Trophoblast cell (in vitro differentiated cells and primary cell): ENCODE measurements at regions not wholly inside any gene's neighbourhood (a gene's known extent, or its start where the extent isn't known, plus 50 kb on each side); places are given as distances from the start of the nearest gene placed in this dataset.

Source experiments
- DNase-seq, 2 donors: peaks; one replicate each; pipeline ENCODE4 v3.0.0-alpha.2; 2016
- H2AFZ ChIP-seq: 2 replicates; pipeline ENCODE4 v1.6.1; 2013; ENCODE audit warnings: low read length, moderate library complexity, mild to moderate bottlenecking; ENCODE audit not compliant: insufficient read depth, poor library complexity
- H2AK5ac ChIP-seq: 2 replicates; pipeline ENCODE4 v1.6.1; 2013; ENCODE audit warnings: mild to moderate bottlenecking, low read length
- H2BK120ac ChIP-seq: 2 replicates; pipeline ENCODE4 v1.6.1; 2013; ENCODE audit warnings: low read length, mild to moderate bottlenecking, moderate library complexity; ENCODE audit not compliant: insufficient read depth, poor library complexity
- H2BK12ac ChIP-seq: 2 replicates; pipeline ENCODE4 v1.6.1; 2013; ENCODE audit warnings: mild to moderate bottlenecking, low read length, moderate library complexity
- H2BK5ac ChIP-seq: 2 replicates; pipeline ENCODE4 v1.6.1; 2013; ENCODE audit warnings: low read length, low read depth, moderate library complexity, mild to moderate bottlenecking; ENCODE audit not compliant: poor library complexity
- H3K14ac ChIP-seq: 2 replicates; pipeline ENCODE4 v1.6.1; 2013; ENCODE audit warnings: mild to moderate bottlenecking, low read length
- H3K18ac ChIP-seq: 2 replicates; pipeline ENCODE4 v1.6.1; 2013; ENCODE audit warnings: mild to moderate bottlenecking, low read length
- H3K23ac ChIP-seq: 2 replicates; pipeline ENCODE4 v1.6.1; 2013; ENCODE audit warnings: low read length
- H3K27ac ChIP-seq: 2 replicates; pipeline ENCODE4 v1.5.1; 2013; ENCODE audit warnings: low read depth, mild to moderate bottlenecking, inconsistent platforms, low read length, moderate library complexity
- H3K27me3 ChIP-seq: 2 replicates; pipeline ENCODE4 v1.6.1; 2013; ENCODE audit warnings: inconsistent platforms, mild to moderate bottlenecking, low read length, moderate library complexity; ENCODE audit not compliant: insufficient read depth
- H3K36me3 ChIP-seq, 2 experiments: 1 replicate in 1 of 2; 2 replicates in 1 of 2; pipeline ENCODE4 v1.6.1; 2013; ENCODE audit warnings: low read length in 2 of 2, mild to moderate bottlenecking in 2 of 2, moderate library complexity in 1 of 2; ENCODE audit not compliant: insufficient read depth in 2 of 2, control insufficient read depth in 1 of 2
- H3K4ac ChIP-seq: 2 replicates; pipeline ENCODE4 v1.6.1; 2013; ENCODE audit warnings: low read depth, mild to moderate bottlenecking, low read length, moderate library complexity
- H3K4me1 ChIP-seq, 2 experiments: 1 replicate in 1 of 2; 2 replicates in 1 of 2; pipeline ENCODE4 v1.6.1; 2013; ENCODE audit warnings: low read length in 2 of 2, mild to moderate bottlenecking in 2 of 2, moderate library complexity in 1 of 2; ENCODE audit not compliant: insufficient read depth in 2 of 2, control insufficient read depth in 1 of 2
- H3K4me2 ChIP-seq: 2 replicates; pipeline ENCODE4 v1.6.1; 2013; ENCODE audit warnings: inconsistent platforms, mild to moderate bottlenecking, low read length, moderate library complexity
- H3K4me3 ChIP-seq: 2 replicates; pipeline ENCODE4 v1.5.1; 2013; ENCODE audit warnings: mild to moderate bottlenecking, low read depth, low read length, inconsistent platforms
- H3K79me1 ChIP-seq: one replicate; pipeline ENCODE4 v1.6.1; 2013; ENCODE audit warnings: low read length
- H3K79me2 ChIP-seq: 2 replicates; pipeline ENCODE4 v1.6.1; 2013; ENCODE audit warnings: low read length, mild to moderate bottlenecking; ENCODE audit not compliant: control insufficient read depth, insufficient read depth, poor library complexity
- H3K9ac ChIP-seq: 2 replicates; pipeline ENCODE4 v1.6.1; 2013; ENCODE audit warnings: mild to moderate bottlenecking, low read length
- H3K9me3 ChIP-seq: 2 replicates; pipeline ENCODE4 v1.6.1; 2013; ENCODE audit warnings: low read depth, mild to moderate bottlenecking, control low read depth, inconsistent platforms, low read length; ENCODE audit not compliant: insufficient read depth
- H4K12ac ChIP-seq: 2 replicates; pipeline ENCODE4 v1.6.1; 2013; ENCODE audit warnings: low read depth, mild to moderate bottlenecking, low read length, moderate library complexity
- H4K8ac ChIP-seq: 2 replicates; pipeline ENCODE4 v1.6.1; 2013; ENCODE audit warnings: low read depth, mild to moderate bottlenecking, low read length, moderate library complexity
- H4K91ac ChIP-seq: one replicate; pipeline ENCODE4 v1.6.1; 2013; ENCODE audit warnings: low read depth, mild to moderate bottlenecking, low read length, moderate library complexity
- WGBS: extraction: QIAGEN DNeasy Blood & Tissue Kit; methylation state at CpG from one replicate; pipeline ENCODE4 v1.1.7; 2013; ENCODE audit warnings: missing lambda C conversion rate; ENCODE audit not compliant: insufficient read length, insufficient coverage; ENCODE audit errors: extremely low coverage; 5-methylcytosine and 5-hydroxymethylcytosine counted together

DNA sequence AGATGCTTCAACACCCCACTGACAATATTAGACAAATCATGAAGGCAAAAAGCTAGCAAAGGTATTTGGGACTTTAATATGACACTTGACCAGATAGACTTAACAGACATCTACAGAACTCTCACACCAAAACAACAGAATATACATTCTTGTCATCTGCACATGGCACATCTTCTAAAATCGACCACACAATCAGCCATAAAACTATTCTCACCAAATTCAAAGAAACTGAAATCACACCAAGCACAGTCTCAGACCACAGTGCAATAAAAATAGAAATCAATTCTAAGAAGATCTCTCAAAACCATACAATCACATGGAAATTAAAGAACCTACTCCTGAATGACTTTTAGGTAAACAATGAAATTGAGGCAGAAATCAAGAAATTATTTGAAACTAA, 340.8 kb downstream of the PPP1R2C start:
- Histone ChIP-seq H4K12ac (no peak overlapping the region), H3K4me2 (no peak overlapping the region), H3K27ac (no peak overlapping the region), H4K91ac (no peak overlapping the region), H3K36me3 (no peaks in the 10 kb centered on the region), H3K9me3 (no peaks in the 10 kb centered on the region), H2BK12ac (no peak overlapping the region), H3K79me1 (no peaks in the 10 kb centered on the region), H2BK120ac (no peak overlapping the region), H3K79me2 (no peaks in the 10 kb centered on the region), H3K18ac (no peak overlapping the region), H3K4ac (no peak overlapping the region), H2BK5ac (no peak overlapping the region), H3K4me1 (no peaks in the 10 kb centered on the region), H2AFZ (no peak overlapping the region), H3K23ac (no peak overlapping the region), H3K27me3 (no peaks in the 10 kb centered on the region), H3K14ac (no peak overlapping the region), H3K4me3 (no peak overlapping the region), H3K9ac (no peak overlapping the region), H4K8ac (no peak overlapping the region), H2AK5ac (no peak overlapping the region)
- WGBS, result no CpG with 5 or more reads among the region's 1 CpG
- DNase-seq, result no peak

DNA sequence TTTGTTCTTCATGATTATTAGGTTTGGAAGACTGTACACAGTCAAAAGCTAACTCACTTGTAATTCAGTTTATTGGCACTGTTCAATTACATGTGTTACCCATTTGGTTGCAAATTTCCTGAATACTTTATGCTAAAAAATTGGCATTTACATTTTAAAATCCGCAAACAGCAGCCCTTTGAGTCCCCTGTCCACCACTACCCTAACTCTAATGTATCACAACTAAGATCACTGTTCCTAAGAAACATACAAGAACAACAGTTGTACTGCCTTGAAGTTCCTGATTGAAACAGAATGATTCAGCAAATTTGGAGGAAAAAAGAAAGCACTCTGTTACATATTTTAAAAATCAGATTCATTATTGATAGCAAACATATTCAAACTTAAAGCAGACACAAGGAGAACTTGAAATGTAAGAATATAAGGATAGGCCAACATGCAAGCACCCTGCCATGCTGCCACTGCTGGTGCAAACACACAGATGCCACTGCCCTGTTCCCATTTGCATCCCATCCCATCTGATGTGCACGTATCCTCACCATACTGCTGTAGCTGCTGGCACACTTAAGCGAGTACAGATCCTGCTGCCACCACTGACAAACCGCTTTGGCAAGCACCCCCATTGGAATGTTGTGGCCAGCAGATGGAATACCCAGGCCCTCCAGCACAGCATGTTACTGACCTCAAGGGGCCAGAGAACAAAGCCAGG, 343.4 kb downstream of the PPP1R2C start:
- Histone ChIP-seq H2BK120ac (no peak overlapping the region), H3K27me3 (no peaks in the 10 kb centered on the region), H4K8ac (no peak overlapping the region), H3K23ac (no peak overlapping the region), H3K4me2 (no peak overlapping the region), H3K9me3 (no peaks in the 10 kb centered on the region), H3K79me2 (no peaks in the 10 kb centered on the region), H3K79me1 (no peaks in the 10 kb centered on the region), H2AFZ (no peak overlapping the region), H3K4me1 (no peaks in the 10 kb centered on the region), H4K91ac (no peak overlapping the region), H3K27ac (no peak overlapping the region), H2BK5ac (no peak overlapping the region), H4K12ac (no peak overlapping the region), H3K9ac (no peak overlapping the region), H3K4me3 (no peak overlapping the region), H3K14ac (no peak overlapping the region), H3K4ac (no peak overlapping the region), H3K36me3 (no peaks in the 10 kb centered on the region), H2AK5ac (no peak overlapping the region), H3K18ac (no peak overlapping the region), H2BK12ac (no peak overlapping the region)
- WGBS, result no CpG with 5 or more reads among the region's 4 CpGs
- no peak for DNase-seq

DNA sequence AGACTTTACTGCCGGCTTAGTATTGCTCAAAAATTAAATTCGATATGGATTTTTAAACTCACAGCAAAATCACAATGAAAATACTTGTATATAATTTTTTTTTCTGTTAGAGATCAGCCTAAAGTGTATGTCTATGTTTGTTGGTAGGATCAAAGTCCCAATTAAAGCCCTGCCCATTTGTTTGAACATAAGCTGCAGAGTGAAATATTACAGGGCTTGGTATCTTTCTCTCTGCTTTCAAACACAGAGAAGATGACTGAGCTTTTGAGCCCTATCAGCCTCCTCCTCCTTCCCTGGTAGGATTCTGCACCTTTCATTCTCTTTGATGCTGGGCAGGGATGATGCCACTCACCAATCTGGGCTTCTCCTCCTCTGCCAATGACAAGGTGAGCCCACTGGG, 345.4 kb downstream of the PPP1R2C start:
- H3K79me1 ChIP-seq, result no peaks in the 10 kb centered on the region
- H3K4me1 ChIP-seq, result no peaks in the 10 kb centered on the region
- DNase-seq, result no peak
- no peaks in the 10 kb centered on the region for H3K27me3 ChIP-seq
- no peak overlapping the region for H2BK12ac ChIP-seq
- H3K9ac ChIP-seq, result no peak overlapping the region
- no peak overlapping the region for H2AK5ac ChIP-seq
- no peak overlapping the region for H3K4me3 ChIP-seq
- H3K18ac ChIP-seq, result no peak overlapping the region
- H3K14ac ChIP-seq, result no peak overlapping the region
- H3K79me2 ChIP-seq, result no peaks in the 10 kb centered on the region
- H3K4me2 ChIP-seq, result no peak overlapping the region
- no peaks in the 10 kb centered on the region for H3K9me3 ChIP-seq
- H3K23ac ChIP-seq, result no peak overlapping the region
- H3K27ac ChIP-seq, result no peak overlapping the region
- H2BK120ac ChIP-seq, result no peak overlapping the region
- H4K91ac ChIP-seq, result no peak overlapping the region
- H4K8ac ChIP-seq, result no peak overlapping the region
- WGBS, result no CpG with 5 or more reads among the region's 2 CpGs
- no peak overlapping the region for H2BK5ac ChIP-seq
- no peaks in the 10 kb centered on the region for H3K36me3 ChIP-seq
- H4K12ac ChIP-seq, result no peak overlapping the region
- H3K4ac ChIP-seq, result no peak overlapping the region
- H2AFZ ChIP-seq, result no peak overlapping the region

DNA sequence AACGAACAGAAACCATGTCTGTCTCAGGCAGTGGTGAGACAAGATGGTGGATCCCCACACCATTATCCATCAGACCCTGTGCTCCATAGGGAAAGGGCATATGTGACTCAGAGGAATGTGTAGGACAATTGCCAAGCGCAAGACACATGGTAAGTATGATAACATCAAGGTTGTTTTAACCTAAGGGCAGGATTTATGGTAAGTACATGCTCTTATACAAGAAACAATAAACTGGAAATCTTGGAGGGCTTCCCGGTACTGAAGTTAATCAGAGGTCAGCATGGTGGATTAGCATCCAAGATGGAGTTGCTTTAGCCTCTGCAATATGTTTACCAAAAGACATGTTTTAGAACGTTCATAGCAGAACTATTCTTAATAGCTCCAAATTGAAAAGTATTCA, 355.0 kb downstream of the PPP1R2C start:
- no peak overlapping the region for H3K4me2 ChIP-seq
- DNase-seq, result peak in 1 of 2 donors; percentile 11
- H3K36me3 ChIP-seq, result no peaks in the 10 kb centered on the region
- no peak overlapping the region for H2AK5ac ChIP-seq
- no peak overlapping the region for H3K18ac ChIP-seq
- no peak overlapping the region for H4K8ac ChIP-seq
- H2BK12ac ChIP-seq, result no peak overlapping the region
- no peak overlapping the region for H3K23ac ChIP-seq
- H4K12ac ChIP-seq, result no peak overlapping the region
- H3K4me3 ChIP-seq, result no peak overlapping the region
- H4K91ac ChIP-seq, result no peak overlapping the region
- no peak overlapping the region for H3K27ac ChIP-seq
- no peak overlapping the region for H3K4ac ChIP-seq
- no peak overlapping the region for H2BK120ac ChIP-seq
- H3K9me3 ChIP-seq, result no peaks in the 10 kb centered on the region
- H3K79me2 ChIP-seq, result no peaks in the 10 kb centered on the region
- H2AFZ ChIP-seq, result no peak overlapping the region
- H3K27me3 ChIP-seq, result no peaks in the 10 kb centered on the region
- no peak overlapping the region for H3K14ac ChIP-seq
- no CpG with 5 or more reads among the region's 4 CpGs for WGBS
- H3K9ac ChIP-seq, result no peak overlapping the region
- H3K4me1 ChIP-seq, result no peaks in the 10 kb centered on the region
- no peak overlapping the region for H2BK5ac ChIP-seq
- H3K79me1 ChIP-seq, result no peaks in the 10 kb centered on the region
